AG04449 (cell line): ENCODE measurements at regions not wholly inside any gene's neighbourhood (a gene's known extent, or its start where the extent isn't known, plus 50 kb on each side); places are given as distances from the start of the nearest gene placed in this dataset.

Experiments used
- CTCF ChIA-PET: fragments of 350-600 bp; formaldehyde crosslinking; extraction: SDS; loops from one replicate; lab custom pipeline; 2021; ENCODE audit warnings: antibody characterized with exemption; lab: Yijun Ruan, JAX
- POLR2A ChIA-PET: fragments of 400-600, 350-600 bp; formaldehyde crosslinking; extraction: SDS; loops from one replicate; lab custom pipeline; 2020; ENCODE audit warnings: antibody characterized with exemption, inconsistent platforms; lab: Yijun Ruan, JAX
- DNase-seq: peaks from one replicate; pipeline ENCODE4 v3.0.0-alpha.2; 2010; ENCODE audit warnings: low read depth, low spot score
- H3K4me3 ChIP-seq: 2 replicates; pipeline ENCODE4 v1.5.1; 2011; ENCODE audit warnings: low read depth, mild to moderate bottlenecking, control low read depth, low read length
- CTCF ChIP-seq: IDR thresholded peaks from one replicate; pipeline ENCODE4 v1.5.1; 2011; ENCODE audit warnings: mild to moderate bottlenecking, moderate library complexity, low read length, control low read depth, inconsistent platforms; ENCODE audit not compliant: insufficient read depth; ENCODE audit errors: missing control alignments

DNA sequence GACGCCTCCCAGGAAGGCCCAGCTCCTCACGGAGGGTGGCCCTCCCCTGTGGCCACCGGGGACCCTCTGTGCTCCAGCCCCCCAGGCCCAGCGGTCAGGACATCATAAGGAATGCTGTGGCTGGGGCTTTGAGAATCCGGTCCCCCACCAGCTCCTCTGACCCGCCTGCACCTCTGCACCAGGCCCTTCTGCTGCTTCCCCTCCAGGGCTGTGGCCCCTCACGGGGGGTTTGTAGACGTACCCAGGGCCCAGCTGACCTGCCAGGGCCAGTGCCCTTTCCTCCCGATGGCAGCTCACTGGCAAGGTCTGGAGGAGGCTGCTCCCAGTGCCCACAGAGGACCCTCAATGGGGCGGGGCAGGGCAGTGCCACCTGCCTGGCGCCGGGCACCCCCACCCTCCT, 103.9 kb upstream of the TTC34 start:
- CTCF ChIA-PET = interaction anchor here (0.6 kb wide), 1 partner anchor 1566 kb away, joined by 3 read pairs; no protein-coding TSS in a partner anchor
- POLR2A ChIA-PET = interaction anchor here (0.7 kb wide), 1 partner anchor 41 kb away, joined by 3 read pairs; no protein-coding TSS in a partner anchor
- DNase-seq = no peak
- TF ChIP-seq CTCF = no peak
- H3K4me3 ChIP-seq = no peak overlapping the region

- no peak overlapping the region for H3K4me3 ChIP-seq
- no peak for TF ChIP-seq CTCF
- no peak for DNase-seq
- ChIA-PET POLR2A (interaction anchor here (0.7 kb wide), 1 partner anchor 41 kb away, joined by 3 read pairs; no protein-coding TSS in a partner anchor), CTCF (no interaction called here)
Observed at GRCh38 chr1:2906085-2906484, 104.6 kb upstream of the TTC34 start.

DNA sequence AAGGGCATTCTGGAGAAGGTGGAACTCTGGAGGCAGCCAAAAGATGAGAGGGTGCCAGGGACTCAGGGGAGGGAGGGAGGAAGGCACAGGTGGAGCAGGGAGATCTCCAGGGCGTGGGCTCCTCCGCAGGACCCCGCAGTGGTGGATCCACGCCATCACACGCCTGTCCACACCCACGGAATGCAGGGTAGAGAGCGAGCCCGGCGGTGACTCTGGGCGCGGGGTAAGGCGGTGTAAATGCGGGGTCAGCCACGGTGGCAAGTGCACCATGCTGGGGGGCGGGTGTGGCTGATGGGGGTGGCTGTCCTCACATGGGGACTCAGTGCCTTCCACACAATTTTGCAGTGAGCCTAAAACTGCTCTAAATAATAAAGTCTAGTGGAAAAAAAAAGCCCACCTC, 105.1 kb upstream of the TTC34 start:
- DNase-seq = no peak
- ChIA-PET POLR2A (no interaction called here), CTCF (no interaction called here)
- no peak for TF ChIP-seq CTCF
- no peak overlapping the region for H3K4me3 ChIP-seq

DNA sequence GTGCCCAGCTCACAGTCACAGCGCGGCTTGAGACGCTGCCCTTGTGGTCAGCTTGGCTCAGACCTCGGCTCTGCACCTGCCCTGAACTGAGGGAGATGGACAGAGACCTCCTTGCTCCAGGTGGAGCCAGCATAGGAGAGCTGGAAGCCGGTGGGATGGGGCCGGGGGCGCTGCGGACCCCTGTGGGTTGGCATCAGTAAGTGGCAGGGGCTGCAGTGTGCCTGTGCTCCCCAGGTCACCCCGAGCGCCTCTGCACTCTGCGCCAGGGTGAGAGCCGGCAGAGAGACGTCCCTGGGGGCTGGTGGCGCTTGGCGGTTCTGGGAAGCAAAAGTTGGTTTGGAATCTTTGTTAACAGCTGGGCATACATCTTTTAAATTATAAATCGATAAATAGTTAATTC, 105.6 kb upstream of the TTC34 start:
- no peak overlapping the region for H3K4me3 ChIP-seq
- ChIA-PET POLR2A (no interaction called here), CTCF (no interaction called here)
- no peak for TF ChIP-seq CTCF
- DNase-seq = no peak

DNA sequence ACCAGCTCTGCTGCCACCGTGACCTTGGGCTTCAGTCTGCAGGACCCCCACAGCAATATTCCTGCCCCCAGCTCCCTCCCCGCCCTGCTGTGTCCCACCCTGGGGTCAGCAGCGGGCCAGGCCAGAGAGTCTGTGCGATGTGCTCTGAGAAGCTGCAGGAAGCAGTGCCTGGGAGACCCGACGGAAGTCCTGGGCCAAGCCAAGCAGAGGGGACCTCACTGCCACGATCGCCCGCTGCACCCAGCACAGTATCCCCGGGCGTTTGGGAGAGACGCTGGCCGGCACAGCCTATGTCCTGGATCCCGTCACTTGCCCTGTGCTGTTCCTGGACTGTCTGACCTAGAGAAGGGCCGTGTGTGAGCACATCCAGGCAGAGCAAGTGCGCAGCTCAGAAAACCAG, 106.6 kb upstream of the TTC34 start:
- DNase-seq = no peak
- H3K4me3 ChIP-seq = no peak overlapping the region
- ChIA-PET CTCF (no interaction called here), POLR2A (no interaction called here)
- TF ChIP-seq CTCF = no peak

DNA sequence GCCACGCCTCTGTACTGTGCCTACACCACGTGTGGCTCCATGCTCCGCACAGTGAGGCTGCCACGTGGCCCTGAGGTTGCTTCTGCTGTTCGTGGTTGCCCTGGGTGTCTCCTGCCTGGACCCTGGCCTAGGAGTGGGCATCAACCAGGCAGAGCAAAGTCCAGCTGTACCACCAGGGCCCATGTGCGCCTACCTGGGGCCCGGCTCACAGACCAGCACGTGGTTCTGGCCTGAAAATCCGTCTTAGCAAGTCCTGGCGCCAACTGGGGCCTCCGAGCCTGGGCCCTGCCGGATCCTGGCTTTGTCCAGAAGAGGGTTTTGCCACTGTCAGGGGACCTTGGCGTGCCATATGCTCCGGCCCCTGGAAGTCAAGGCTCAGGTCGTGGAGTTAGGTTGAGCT, 107.1 kb upstream of the TTC34 start:
- CTCF ChIA-PET = no interaction called here
- POLR2A ChIA-PET = no interaction called here

More for the DNA sequence above, 107.1 kb upstream of the TTC34 start:
- no peak overlapping the region for H3K4me3 ChIP-seq
- no peak for TF ChIP-seq CTCF
- no peak for DNase-seq
